Upper lobe of left lung (tissue), 4 donors: ENCODE measurements at regions not wholly inside any gene's neighbourhood (a gene's known extent, or its start where the extent isn't known, plus 50 kb on each side); places are given as distances from the start of the nearest gene placed in this dataset.

Experiments
- CTCF ChIP-seq, 6 experiments: fragments of 450-650 bp in 4 of 6; fragments of 200-600 bp in 2 of 6; sonication (generic) in 2 of 6; IDR thresholded peaks; one replicate each; pipeline ENCODE4 v1.5.1; 2016 to 2019; ENCODE audit warnings: antibody characterized with exemption in 6 of 6
- EP300 ChIP-seq, 4 donors: sonication (generic); formaldehyde crosslinking; IDR thresholded peaks; one replicate each; pipeline ENCODE4 v1.5.1; 2017; ENCODE audit warnings: antibody characterized with exemption in 4 of 4, control low read depth in 2 of 4
- POLR2A ChIP-seq, 4 donors: fragments of 450-650 bp; IDR thresholded peaks; one replicate each; pipeline ENCODE4 v1.5.1; 2016 to 2017; ENCODE audit warnings: antibody characterized with exemption in 4 of 4, mild to moderate bottlenecking in 2 of 4

- TF ChIP-seq CTCF (IDR thresholded peaks at IDR 0.05) = no peak
- no peak for TF ChIP-seq POLR2A (IDR thresholded peaks at IDR 0.05)
- no peak for TF ChIP-seq EP300 (IDR thresholded peaks at IDR 0.05)
Measured at GRCh38 chr9:27954858-27955257, 381.6 kb upstream of the C9orf72 start.
